ENCODE measurements at regions not wholly inside any gene's neighbourhood (a gene's known extent, or its start where the extent isn't known, plus 50 kb on each side); places are given as distances from the start of the nearest gene placed in this dataset.
"Not testable (repeated sequence)": the region's sequence is repeated elsewhere in the genome, so short reads cannot be mapped to it uniquely, and the experiment has no call there.

DNA sequence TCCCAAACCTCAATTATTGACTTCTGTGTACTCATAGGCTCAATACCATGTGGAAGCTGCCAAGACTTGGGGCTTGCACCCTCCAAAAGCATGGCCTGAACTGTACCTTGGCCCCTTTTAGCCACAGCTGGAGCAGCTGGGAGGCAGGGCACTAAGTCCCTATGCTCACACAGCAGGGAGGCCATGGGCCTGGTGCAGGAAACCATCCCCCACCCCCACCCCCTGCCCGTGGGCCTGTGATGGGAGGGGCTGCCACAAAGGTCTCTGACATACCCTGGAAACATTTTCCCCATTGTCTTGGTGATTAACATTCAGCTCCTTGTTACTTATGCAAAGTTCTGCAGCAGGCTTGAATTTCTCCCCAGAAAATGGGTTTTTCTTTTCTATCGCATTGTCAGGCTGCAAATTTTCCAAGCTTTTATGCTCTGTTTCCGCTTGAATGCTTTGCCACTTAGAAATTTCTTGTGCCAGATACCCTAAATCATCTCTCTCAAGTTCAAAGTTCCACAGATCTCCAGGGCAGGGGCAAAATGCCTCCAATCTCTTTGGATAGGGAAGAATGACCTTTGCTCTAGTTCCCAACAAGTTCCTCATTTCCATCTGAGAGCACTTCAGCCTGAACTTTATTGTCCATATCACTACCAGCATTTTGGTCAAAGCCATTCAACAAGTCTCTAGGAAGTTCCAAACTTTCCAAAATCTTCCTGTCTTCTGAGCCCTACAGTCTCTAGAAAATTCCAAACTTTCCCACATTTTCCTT, 141.8 kb downstream of the AHR start:
- DNase-seq = not testable (repeated sequence)

DNA sequence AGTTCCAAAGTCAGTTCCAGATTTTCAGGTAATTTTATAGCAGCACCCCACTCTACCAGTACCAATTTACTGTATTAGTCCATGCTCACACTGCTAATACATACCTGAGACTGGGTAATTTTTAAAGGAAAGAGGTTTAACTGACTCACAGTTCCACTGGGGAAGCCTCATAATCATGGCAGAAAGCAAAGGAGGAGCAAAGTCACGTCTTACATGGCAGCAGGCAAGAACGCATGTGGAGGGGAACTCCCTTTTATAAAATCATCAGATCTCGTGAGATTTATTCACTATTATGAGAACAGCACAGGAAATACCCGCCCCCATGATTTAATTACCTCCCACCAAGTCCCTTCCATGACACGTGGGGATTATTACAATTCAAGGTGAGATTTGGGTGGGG, 142.4 kb downstream of the AHR start:
- no peak for DNase-seq

DNA sequence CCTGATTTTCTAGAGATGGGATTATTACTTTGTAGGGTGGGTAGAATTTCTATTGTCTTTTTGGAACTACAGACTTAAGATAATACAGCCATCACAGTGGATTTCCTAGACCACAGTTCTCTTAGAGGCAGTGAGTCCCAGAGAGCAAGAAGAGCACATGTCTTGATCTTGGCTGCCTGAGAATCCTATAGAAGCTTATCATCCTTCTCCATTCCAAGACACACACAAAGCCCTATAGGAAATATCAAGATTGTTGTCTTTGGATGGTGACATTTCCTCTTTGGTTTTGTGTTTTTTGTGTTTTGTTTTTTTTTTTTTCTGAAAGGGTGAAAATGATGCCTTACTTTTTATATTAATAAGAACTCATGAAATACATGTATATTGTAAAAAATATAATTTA, 143.1 kb downstream of the AHR start:
- DNase-seq = no peak

DNA sequence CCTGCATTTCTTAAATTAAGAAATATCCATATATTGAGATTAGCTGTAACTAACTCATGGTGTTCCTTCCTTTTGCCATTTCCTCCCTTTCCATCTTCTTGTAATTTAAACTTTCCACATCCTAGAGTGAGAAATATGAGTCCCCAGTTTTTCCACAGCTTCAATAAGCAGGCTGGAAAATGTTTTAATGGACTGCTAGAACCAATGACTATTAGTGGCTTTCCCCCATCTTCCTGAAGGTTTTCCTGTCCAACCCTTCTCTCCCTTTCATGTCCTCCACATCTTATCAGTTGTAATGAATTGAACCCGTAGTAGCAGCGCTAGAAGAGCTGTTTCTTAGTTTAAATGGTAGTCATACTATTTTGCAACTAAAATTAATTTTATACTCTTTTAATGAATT, 145.7 kb downstream of the AHR start:
- no peak for DNase-seq

DNA sequence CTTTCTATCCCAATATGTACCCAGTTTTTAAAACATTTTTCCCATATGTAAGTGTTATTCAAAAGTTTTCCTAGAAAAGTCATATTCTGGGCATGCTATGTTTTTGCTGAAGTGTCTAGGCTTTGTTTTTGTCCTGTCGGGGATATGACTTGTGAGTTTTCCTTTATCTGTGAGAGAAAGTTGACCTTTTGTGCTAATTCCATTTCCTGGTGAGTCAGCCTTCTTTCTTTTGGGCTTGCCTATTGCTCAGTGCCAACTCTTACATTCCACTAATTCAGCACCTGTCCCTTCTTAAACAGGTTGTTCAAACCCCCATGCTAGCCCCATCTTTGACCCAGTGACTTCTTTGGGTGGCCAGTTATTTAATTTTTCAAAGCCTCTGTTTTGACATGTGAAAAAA, 146.2 kb downstream of the AHR start:
- DNase-seq = peak; percentile 69

DNA sequence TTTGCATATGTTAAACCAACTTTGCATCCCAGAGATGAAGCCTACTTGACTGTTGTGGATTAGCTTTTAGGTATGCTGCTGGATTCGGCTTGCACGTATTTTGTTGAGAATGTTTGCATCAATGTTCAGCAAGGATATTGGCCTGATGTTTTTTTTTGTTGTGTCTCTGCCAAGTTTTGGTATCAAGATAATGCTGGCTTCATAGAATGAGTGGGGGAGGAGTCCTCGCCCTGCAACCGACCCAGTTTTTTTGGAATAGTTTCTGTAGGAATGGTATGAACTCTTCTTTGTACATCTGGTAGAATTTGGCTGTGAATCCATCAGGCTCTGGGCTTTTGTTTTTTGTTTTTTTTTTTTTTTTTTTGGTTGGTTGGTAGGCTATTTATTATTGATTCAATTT, 147.9 kb downstream of the AHR start:
- DNase-seq = no peak

DNA sequence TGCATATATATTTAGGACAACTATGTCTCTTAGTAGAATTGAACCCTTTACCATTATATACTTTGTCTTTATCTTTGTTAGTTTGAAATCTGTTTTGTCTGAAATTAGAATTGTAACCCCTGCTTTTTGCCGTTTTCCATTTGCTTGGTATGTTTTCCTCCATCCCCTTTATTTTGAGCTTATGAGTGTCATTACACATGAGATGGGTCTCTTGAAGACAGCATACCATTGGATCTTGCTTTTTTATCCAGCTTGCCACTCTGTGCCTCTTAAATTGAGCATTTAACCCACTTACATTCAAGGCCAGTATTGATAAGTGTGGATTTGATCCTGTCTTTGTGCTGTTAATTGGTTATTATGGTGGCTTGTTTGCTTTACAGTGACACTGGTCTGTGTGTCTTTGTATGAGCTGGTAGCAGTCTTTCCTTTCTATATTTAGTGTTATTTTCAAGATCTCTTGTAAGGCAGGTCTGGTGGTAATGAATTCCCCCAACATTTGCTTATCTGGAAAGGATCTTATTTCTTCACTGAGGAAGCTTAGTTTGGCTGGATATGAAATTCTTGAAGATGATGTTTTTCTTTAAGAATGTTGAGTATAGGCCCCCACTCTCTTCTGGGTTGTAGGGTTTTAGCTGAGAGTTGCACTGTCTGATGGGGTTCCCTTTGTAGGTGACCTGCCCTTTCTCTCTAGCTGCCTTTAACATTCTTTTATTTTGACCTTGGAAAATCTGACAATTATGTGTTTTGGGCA, 149.5 kb downstream of the AHR start:
- DNase-seq = no peak

DNA sequence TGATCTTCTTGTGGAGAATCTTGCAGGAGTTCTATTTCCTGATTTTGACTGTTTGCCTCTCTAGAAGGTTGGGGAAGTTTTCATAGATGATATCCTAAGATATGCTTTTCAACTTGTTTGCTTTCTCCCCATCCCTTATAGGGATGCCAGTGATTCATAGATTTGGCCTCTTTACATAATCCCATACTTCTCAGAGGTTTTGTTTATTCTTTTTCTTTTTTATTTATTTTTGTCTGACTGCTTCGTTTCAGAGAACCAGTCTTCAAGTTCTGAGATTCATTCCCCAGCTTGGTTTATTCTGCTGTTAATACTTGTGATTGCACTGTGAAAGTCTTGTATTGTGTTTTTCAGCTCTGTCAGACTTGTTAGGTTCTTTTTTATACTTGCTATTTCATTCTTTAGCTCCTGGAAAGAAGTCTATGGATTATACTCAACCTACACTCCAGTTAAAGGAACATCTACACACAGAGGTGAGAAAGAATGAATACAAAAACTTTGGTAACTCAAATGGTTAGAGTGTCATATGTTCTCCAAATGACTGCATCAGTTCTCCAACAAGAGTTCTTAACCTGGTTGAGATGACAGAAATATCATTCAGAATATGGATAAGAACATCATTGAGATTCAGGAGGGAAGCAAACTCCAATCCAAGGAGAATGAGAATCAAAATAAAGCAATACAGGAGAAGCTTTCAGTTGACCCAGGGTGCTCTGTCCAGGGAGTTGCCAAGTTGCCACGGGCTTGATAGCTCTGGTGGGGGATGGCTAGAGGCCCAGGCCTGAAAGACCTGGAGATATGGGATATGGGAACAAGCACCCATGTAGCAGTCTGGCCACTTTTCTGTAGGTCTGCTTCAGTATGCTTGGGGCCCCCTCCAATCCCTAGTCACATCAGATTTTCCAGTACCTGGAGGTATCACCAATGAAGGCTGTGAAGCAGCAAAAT, 150.3 kb downstream of the AHR start:
- peak; percentile 29 for DNase-seq

DNA sequence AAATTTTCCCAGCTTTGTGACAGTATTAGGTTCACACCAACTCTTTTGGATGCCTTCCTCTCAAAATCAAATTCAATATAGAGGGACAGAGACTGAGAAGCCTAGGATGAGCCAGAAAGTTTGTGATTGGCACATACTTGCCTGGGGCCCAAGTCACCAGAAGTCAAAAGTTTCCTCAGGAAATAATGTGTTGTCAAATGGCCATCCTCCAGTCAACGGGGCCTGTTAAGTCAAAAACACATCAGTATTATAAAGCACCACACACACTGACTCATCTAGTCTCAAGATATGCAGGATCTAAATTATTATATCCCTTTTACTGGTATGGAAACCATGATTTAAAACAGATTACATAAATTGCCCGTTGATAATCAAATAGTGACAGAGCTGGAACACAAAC, 158.1 kb downstream of the AHR start:
- DNase-seq = no peak

DNA sequence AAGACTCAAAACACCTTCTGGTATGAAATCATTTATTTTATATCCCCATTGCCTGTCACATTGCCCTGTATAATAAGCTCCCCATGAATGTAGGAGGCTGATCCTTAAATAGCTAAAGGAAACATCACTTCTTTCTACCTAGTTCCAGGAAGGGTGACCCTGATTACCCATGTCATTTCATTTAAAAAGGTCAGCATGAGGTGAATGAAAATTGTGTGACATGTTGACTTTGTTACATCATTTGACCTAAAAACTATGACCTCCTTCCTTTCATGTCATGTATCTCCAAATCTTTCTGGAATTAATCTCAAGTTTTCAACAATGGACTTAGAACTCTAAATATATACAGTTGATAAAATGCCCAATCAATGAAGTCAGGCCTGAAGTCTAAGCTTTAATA, 161.5 kb downstream of the AHR start:
- no peak for DNase-seq

DNA sequence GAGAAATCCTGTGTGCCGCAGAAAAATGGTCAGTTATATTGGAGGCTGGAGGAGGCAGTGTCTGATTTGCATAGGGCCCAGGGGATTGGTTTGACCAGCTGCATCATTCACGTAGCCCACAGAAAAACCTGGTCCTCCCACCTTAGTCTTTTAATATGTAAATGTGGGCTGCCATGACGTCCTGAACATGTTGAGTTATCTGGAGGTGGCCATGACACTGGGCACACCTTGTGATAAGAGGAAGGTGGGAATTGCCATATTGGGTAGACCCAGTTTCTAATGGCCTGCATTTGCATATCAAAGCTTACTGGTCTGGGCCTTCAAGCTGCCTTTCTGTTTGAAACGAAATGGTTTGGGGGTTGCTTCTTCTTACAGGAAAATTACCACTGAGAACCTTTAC, 162.2 kb downstream of the AHR start:
- DNase-seq = no peak

DNA sequence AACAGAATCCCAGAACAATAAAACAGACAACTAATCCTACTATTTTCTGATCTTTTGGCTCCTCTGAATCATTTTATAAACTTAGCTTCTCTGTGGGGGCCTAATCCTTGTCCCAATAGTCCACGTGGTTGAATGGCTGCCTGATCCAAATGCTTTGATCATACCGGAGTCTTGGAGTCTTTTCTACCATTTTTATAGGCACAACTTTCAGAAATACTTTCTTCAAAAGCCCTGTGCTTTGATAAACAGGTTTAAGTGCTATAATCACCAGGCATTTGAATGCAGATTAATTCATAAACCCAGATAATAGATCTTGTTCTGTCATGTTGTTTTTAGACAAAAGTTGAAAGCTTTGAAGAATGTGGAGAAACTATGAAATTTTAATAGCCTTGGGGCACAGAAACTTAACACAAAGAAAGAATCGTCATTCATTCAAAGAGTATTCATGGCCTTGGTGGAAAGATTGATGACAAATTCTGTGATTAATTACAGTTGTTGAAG, 163.7 kb downstream of the AHR start:
- DNase-seq = no peak

DNA sequence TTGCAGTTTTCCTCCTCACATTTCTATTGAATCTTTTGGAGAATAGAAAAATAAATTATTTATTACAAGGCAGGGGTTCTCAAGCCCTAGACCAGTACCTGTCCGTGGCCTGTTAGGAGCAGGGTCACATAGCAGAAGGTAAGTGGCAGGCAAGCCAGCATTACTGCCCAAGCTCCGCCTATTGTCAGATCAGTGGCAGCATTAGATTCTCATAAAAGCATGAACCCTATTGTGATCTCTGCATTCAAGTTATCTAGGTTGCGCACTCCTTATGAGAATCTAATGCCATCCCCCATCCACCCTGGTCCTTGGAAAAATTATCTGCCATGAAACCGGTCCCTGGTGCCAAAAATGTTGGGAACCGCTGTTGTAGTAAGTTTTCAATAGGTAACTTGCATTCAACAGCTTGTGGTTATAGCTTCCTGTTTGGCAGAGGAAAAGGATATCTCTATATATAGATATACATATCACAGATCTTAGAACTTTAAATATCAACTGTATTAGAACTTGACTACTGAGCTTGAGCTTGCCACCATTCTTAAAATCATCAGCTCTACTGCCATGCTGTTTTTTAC, 165.1 kb downstream of the AHR start:
- DNase-seq = no peak

DNA sequence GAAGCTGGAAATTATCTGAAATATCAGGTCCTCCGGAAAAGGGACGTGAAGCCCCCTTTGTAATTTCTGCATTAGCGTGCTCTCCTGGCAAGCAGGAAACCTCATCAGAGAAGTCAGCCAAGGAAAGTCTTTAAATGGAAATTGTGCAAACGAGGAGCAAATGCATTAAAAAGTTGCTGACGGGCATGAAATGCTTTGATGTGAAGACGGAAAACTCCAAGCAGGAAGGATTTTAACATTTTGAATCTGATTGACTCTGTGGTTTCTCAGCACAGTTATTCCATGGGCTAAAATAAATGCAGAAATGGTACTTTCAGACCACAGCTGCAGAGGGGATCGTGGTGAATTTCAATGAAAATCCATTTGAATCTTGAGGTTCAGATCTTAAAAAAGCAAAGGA, 167.8 kb downstream of the AHR start:
- no peak for DNase-seq

DNA sequence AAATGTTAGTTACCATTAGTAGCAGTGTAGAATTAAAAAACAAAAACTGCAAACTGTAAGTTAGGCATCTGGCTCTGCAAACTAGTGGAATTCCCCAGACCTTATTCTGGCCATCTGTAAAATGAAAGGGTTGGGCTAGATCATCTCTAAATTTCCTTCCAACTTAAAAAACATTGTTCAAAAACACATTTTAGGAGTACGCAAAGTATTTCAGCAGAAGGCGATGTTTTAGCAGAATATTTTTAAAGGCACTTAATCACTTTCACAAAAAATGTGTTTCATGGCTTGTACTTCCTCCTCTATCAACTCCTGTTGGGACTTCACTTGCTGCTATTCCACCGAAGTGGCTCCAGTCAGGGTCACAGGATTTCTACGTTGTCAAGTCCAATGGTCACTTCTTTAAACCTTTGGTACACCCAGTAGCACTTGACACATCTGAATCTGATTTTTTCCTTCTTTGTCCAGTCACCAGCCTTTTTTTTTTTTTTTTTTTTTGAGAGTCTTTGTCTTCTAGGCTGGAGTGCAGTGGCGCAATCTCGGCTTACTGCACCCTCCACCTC, 169.0 kb downstream of the AHR start:
- DNase-seq = no peak

DNA sequence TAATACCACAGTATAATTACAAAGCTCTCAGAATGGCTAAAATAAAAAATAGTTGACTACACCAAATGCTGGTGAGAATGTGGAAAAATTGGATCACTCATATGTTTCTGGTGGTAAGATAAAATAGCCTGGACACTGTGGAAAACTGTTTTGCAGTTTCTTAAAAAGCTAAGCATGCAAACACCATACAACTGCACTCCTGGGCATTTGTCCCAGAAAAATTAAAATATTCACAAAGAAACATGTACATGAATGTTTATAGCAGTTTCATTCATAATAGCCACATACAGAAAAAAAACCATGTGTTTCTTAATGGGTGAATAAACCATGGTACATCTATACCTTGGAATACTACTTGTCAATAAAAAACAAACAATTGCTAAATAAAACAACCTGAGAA, 172.9 kb downstream of the AHR start:
- DNase-seq = no peak

DNA sequence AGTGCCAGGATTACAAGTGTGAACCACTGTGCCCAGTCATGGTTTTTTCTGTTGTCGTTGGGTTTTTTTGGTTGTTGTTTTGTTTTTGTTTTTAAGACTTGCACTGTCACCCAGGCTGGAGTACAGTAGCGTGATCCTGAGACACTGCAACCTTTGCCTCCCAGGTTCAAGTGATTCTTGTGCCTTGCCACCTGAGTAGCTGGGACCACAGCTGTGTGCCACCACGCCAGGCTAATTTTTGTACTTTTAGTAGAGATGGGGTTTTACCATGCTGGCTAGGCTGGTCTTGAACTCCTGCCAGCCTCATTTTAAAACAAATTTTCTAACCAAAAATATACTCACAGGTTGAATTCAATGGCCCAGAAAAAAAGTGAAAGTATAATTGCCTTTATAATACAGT, 174.1 kb downstream of the AHR start:
- DNase-seq = no peak

DNA sequence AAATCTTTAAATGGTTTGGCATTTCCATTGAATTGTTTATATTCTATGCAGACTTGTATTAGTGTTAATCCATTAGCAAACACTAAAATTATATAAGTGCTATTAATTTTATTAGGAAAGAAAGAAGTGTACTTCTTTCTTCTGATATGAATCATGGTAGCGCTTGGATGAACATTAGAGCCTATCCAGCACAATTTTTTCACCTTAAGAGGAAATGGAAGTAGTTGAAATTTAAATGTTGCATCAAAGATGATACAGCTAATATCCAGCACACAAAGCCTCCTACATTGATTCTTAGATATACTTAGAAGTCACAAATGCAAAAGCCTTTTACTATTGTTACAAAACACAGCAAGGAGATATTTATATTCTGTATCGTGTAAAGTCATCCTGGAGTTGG, 174.5 kb downstream of the AHR start:
- DNase-seq = no peak

DNA sequence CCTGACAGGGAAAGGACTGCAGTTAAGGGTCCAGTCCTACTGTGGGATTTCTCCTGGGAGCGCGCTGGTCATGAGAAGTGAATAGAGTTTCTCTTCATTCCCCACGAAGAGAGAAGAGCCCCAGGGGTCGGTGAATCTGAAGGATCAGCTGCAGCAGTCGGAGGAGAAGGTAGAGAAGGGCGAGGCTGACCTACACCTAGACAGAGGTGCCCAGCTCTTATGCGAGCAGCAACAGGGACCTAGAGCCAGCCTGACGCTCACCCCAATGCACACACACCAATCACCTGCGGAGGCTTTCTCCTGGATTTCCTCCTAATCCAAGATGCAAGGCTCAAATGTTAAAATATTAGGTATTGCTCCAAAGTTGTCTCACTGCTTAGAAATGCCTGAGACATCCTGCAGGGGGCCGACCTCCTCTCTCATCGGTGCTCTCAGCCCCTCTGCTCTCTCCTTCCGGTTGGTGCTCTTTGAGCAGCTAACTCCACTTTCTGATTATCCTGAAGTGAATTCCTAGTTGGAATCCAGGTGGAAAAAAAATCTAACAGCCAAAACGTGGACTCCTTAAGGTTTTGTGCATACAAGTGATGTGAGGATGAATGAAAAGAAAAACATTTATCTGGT, 176.4 kb downstream of the AHR start:
- DNase-seq = peak; percentile 22

DNA sequence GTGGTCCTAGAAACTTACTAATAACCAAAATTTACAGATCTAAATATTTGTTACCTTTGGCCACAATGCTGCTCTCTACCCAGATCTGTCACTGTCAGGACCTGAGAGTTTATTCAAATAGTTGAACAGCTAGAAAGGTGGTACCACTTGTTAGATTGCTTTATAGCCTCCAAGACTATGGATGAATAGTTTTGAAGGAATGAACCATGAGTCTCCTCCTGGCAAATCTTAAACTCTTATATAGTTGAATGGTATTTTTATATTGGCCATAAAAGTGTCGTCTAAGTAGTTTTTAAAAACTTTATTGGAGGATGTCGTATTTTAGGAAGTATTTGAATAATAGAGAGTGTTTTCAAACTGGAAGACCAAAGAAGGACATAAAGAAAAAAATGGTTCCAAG, 178.7 kb downstream of the AHR start:
- no peak for DNase-seq

DNA sequence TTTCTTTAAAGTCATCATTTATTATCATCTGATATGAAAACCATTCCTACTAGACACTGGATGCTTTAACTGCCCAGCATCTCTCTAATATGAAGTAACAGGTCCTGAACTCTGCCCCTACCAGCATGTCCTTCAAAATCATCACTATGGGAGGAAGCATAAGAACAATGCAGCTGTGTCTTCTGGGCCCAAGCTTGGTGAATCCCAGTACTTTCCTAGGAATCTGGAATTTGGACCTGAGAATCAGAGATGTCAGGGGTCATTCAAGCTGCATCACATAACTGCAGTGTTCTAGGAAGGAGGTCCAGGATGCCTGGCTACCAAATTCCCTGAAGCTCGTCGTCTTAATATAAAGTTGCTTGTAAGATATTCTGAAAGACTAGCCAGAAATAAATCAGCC, 182.7 kb downstream of the AHR start:
- no peak for DNase-seq

DNA sequence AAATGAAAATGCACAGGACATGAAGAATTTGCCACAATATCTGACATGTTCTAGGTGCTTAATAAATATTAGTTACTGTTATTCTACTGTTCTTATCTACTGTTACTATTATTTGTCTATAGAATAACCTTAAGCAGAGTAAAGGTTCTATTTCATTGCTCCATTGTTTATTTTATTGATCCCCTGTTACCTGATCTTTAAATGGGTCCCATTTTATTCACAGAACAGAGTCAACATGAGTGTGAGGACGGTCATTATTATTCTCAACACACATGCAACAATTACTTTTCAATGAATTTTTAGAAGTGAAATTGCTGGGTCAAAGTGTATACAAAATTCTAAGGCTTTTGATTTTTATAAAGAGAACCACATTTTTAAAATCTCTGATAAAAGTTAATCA, 186.9 kb downstream of the AHR start:
- no peak for DNase-seq
